ENCODE measurements at regions not wholly inside any gene's neighbourhood (a gene's known extent, or its start where the extent isn't known, plus 50 kb on each side); places are given as distances from the start of the nearest gene placed in this dataset.

DNA sequence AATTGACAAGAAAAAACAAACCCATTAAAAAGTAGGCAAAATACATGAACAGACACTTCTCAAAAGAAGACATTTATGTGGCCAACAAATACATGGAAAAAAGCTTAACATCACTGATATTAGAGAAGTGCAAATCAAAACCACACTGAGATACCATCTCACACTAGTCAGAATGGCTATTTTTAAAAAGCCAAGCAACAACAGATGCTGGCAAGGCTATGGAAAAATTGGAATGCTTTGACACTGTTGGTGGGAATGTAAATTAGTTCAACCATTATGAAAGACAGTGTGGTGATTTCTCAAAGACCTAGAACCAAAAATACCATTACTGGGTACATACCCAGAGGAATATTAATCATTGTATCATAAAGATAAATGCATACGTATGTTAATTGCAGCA, 641.1 kb upstream of the B3GALT2 start:
- no peaks in the 10 kb centered on the region for H3K36me3 Mint-ChIP-seq (ENCODE audit: low read depth)
- intact Hi-C loops (cut with micrococcal nuclease): no loop called here
- TF ChIP-seq, protein P1, sequence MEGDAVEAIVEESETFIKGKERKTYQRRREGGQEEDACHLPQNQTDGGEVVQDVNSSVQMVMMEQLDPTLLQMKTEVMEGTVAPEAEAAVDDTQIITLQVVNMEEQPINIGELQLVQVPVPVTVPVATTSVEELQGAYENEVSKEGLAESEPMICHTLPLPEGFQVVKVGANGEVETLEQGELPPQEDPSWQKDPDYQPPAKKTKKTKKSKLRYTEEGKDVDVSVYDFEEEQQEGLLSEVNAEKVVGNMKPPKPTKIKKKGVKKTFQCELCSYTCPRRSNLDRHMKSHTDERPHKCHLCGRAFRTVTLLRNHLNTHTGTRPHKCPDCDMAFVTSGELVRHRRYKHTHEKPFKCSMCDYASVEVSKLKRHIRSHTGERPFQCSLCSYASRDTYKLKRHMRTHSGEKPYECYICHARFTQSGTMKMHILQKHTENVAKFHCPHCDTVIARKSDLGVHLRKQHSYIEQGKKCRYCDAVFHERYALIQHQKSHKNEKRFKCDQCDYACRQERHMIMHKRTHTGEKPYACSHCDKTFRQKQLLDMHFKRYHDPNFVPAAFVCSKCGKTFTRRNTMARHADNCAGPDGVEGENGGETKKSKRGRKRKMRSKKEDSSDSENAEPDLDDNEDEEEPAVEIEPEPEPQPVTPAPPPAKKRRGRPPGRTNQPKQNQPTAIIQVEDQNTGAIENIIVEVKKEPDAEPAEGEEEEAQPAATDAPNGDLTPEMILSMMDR (IDR thresholded peaks at IDR 0.05): no peak
- H3K27me3 Mint-ChIP-seq: no peaks in the 10 kb centered on the region
- CTCF ChIA-PET: no interaction called here
- H3K27ac Mint-ChIP-seq: no peak overlapping the region
- H3K4me3 Mint-ChIP-seq: no peak overlapping the region
- no peak for ATAC-seq (ENCODE audit: low read depth)
- H3K4me1 Mint-ChIP-seq: no peaks in the 10 kb centered on the region
- DNase-seq: no peak
- POLR2A ChIA-PET: no interaction called here
- H3K9me3 Mint-ChIP-seq: peaks cover 28% of the 10 kb centered on the region

DNA sequence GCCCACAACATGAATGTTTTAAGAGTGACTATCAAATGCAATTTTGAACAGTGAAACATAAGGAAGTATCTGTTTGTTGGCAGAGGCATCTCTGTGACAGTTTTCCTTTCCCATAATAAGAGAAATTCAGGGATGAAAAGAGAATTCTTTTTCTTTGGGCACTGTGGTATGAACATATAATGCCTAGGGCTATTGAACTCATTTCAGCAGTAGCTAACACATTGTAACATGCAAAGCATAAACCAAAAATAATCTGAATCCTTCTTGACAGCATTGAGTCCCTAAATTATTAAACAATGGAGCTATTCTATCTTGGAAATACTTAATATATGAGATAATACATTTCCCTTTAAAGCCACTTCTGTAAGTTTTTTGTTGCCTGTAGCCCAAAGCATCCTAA, 633.0 kb upstream of the B3GALT2 start:
- intact Hi-C loops (cut with micrococcal nuclease): no loop called here
- Mint-ChIP-seq H3K27ac (no peak overlapping the region), H3K36me3 (ENCODE audit: low read depth) (no peaks in the 10 kb centered on the region), H3K27me3 (no peaks in the 10 kb centered on the region), H3K9me3 (no peaks in the 10 kb centered on the region), H3K4me1 (peaks cover 1% of the 10 kb centered on the region), H3K4me3 (no peak overlapping the region)
- ATAC-seq (ENCODE audit: low read depth): no peak
- ChIA-PET POLR2A (no interaction called here), CTCF (no interaction called here)
- TF ChIP-seq, protein P1 (IDR thresholded peaks at IDR 0.05): no peak
- no peak for DNase-seq

DNA sequence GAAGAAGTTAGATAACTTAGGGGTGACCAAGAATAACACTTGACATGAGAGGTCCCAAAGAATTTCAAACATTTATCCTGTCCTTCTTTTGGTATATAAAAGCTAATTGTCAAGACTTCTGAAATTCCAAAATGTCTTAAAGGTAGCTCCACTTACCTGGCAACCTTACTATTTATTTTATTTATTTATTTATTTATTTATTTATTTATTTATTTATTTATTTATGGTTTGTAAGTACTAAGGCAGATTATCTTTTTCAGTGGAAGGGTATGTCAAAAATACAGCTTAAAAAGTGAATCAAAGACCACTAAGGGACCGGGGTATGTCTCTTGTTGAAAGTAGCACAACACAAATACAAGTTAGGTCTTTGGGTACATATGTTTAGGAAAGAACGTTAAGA, 620.8 kb upstream of the B3GALT2 start:
- no peaks in the 10 kb centered on the region for H3K4me1 Mint-ChIP-seq
- ChIA-PET POLR2A (no interaction called here), CTCF (no interaction called here)
- no peak overlapping the region for H3K4me3 Mint-ChIP-seq
- no peaks in the 10 kb centered on the region for H3K27me3 Mint-ChIP-seq
- no peaks in the 10 kb centered on the region for H3K36me3 Mint-ChIP-seq (ENCODE audit: low read depth)
- ATAC-seq (ENCODE audit: low read depth) (no peak), DNase-seq (no peak)
- intact Hi-C loops (cut with micrococcal nuclease): no loop called here
- H3K27ac Mint-ChIP-seq: no peak overlapping the region
- TF ChIP-seq, protein P1 (IDR thresholded peaks at IDR 0.05): no peak
- H3K9me3 Mint-ChIP-seq: no peaks in the 10 kb centered on the region

DNA sequence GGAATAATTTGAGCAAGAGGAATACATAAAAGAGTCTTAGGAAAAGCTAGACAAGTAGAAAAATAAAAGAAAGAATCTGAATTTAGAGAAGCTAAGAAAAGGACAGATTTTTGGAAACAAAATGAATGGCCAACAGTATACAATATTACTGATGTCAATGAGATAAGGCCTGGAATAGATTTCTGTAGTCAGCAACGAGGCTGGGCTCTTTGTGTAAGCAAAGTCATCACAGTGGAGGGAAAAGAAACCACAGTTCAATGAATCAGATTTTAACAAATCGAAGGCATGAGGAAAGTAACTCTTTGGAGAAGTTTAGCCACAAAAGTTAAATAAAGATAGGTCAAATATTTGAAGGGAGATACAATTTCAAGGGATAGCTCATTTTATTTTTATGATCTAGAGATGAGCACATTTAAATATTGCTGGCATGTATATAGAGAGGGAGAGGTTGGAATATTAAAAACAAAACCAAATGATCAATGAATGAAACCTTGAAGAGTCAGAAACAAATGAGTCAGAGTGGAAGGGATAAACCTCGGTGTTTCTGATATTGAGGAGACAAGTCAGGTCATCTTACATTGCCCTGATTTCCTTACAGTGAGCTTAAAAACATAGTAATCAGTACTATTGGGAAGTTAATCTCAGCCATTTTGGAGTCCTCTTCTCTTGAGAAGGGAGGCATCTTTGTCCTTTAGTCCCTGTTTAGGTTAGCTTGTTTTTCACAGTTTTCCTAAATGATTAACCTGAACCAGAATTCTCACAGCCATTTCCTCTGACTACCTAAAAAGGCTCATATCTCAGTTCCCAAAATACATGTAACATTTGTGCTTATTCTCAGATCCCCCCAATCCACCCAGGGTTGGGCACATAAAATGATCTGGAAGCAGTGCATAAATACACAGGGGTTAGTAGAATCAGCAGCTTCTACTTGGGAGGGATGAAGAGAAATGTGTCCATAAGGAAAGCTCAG, 620.0 kb upstream of the B3GALT2 start:
- no peaks in the 10 kb centered on the region for H3K27me3 Mint-ChIP-seq
- intact Hi-C loops (cut with micrococcal nuclease): no loop called here
- ATAC-seq (ENCODE audit: low read depth): no peak
- CTCF ChIA-PET: no interaction called here
- TF ChIP-seq, protein P1 (IDR thresholded peaks at IDR 0.05): no peak
- no peaks in the 10 kb centered on the region for H3K36me3 Mint-ChIP-seq (ENCODE audit: low read depth)
- POLR2A ChIA-PET: no interaction called here
- DNase-seq: no peak
- no peak overlapping the region for H3K4me3 Mint-ChIP-seq
- H3K27ac Mint-ChIP-seq: no peak overlapping the region
- H3K9me3 Mint-ChIP-seq: no peaks in the 10 kb centered on the region
- H3K4me1 Mint-ChIP-seq: no peaks in the 10 kb centered on the region

DNA sequence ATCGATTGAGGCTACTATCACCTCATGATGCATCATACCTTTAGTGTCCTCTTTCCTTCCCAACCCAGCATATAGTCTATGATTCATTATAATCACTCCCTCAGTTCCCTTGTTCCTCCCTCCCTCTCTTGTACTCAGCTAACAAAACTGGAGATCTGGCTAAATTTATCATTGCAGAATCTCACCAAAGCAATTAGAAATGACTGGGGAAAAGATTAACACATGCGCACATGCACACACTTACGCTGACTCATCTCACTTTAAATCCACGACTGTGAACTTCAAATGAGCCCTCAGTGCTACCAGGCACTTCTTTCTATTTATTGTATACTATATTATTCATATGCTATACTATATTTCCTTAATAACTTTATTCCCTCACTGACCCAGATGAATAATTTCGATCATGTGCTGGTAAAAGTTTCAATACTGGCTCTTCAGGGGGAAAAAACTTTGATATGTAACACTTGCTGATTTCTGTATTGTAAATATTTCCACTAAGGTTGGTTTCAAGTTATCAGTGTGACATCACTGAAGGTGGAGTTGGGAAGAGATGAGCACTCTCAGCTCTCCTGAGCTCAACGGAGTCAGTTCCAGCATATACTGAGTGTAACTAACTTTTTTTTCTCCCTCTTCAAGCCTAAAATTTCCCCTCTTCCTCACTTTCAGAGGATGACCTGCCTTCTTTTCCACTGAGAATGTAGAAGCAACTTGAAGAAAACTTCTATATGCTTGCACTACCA, 613.7 kb upstream of the B3GALT2 start:
- Mint-ChIP-seq H3K27ac (no peak overlapping the region), H3K4me1 (no peaks in the 10 kb centered on the region), H3K27me3 (no peaks in the 10 kb centered on the region), H3K36me3 (ENCODE audit: low read depth) (no peaks in the 10 kb centered on the region), H3K9me3 (no peaks in the 10 kb centered on the region), H3K4me3 (no peak overlapping the region)
- ChIA-PET POLR2A (no interaction called here), CTCF (interaction anchor here (0.6 kb wide), 1 partner anchor 17 kb away, joined by 3 read pairs; no protein-coding TSS in a partner anchor)
- ATAC-seq (ENCODE audit: low read depth) (no peak), DNase-seq (no peak)
- TF ChIP-seq, protein P1 (IDR thresholded peaks at IDR 0.05): no peak
- intact Hi-C loops (cut with micrococcal nuclease): no loop called here
